ENCODE measurements at regions not wholly inside any gene's neighbourhood (a gene's known extent, or its start where the extent isn't known, plus 50 kb on each side); places are given as distances from the start of the nearest gene placed in this dataset.

- Histone ChIP-seq H3K27me3 (no peaks in the 10 kb centered on the region), H3K9ac (no peak overlapping the region), H3K27ac (no peak overlapping the region), H4K20me1 (ENCODE audit: low read depth) (peaks cover 8% of the 10 kb centered on the region), H3K79me2 (ENCODE audit: low read depth) (no peaks in the 10 kb centered on the region), H3K4me2 (no peak overlapping the region), H3F3A (ENCODE audit: low read depth) (peaks cover 12% of the 10 kb centered on the region), H3K4me1 (peaks cover 47% of the 10 kb centered on the region), H3K36me3 (no peaks in the 10 kb centered on the region), H2AFZ (replicated peaks) (no peak overlapping the region), H3K9me3 (ENCODE audit: low read depth) (no peaks in the 10 kb centered on the region), H3K4me3 (no peak overlapping the region)
- Mint-ChIP-seq H3K27ac (peak overlapping the region; percentile 46), H3K27me3 (ENCODE audit: insufficient read depth, low read depth) (peaks cover 13% of the 10 kb centered on the region), H3K4me3 (no peak overlapping the region), H3K36me3 (no peaks in the 10 kb centered on the region), H3K9me3 (no peaks in the 10 kb centered on the region), H3K4me1 (peaks cover 49% of the 10 kb centered on the region)
- DNase-seq (ENCODE audit: low spot score), result no peak
- TF ChIP-seq CTCF (IDR thresholded peaks at IDR 0.05) (no peak), EZH2 (IDR thresholded peaks at IDR 0.05) (no peak)
Observed at GRCh38 chr11:70498976-70499801, 100.9 kb downstream of the CTTN start.

GRCh38 chr11:70500076-70500847 lies 101.9 kb downstream of the CTTN start:
- Histone ChIP-seq H3F3A (ENCODE audit: low read depth) (peaks cover 12% of the 10 kb centered on the region), H4K20me1 (ENCODE audit: low read depth) (peaks cover 12% of the 10 kb centered on the region), H3K4me1 (peaks cover 53% of the 10 kb centered on the region), H3K36me3 (no peaks in the 10 kb centered on the region), H3K4me3 (no peak overlapping the region), H3K27me3 (no peaks in the 10 kb centered on the region), H2AFZ (replicated peaks) (no peak overlapping the region), H3K4me2 (no peak overlapping the region), H3K79me2 (ENCODE audit: low read depth) (no peaks in the 10 kb centered on the region), H3K27ac (no peak overlapping the region), H3K9me3 (ENCODE audit: low read depth) (no peaks in the 10 kb centered on the region), H3K9ac (no peak overlapping the region)
- Mint-ChIP-seq H3K4me3 (no peak overlapping the region), H3K36me3 (no peaks in the 10 kb centered on the region), H3K9me3 (no peaks in the 10 kb centered on the region), H3K4me1 (peaks cover 54% of the 10 kb centered on the region), H3K27ac (peak overlapping the region; percentile 46), H3K27me3 (ENCODE audit: insufficient read depth, low read depth) (peaks cover 9% of the 10 kb centered on the region)
- TF ChIP-seq CTCF (IDR thresholded peaks at IDR 0.05) (no peak), EZH2 (IDR thresholded peaks at IDR 0.05) (no peak), EZH2phosphoT487 (IDR thresholded peaks at IDR 0.05) (no peak)
- no peak for DNase-seq (ENCODE audit: low spot score)

- TF ChIP-seq EZH2phosphoT487 (IDR thresholded peaks at IDR 0.05), result no peak
- TF ChIP-seq CTCF (IDR thresholded peaks at IDR 0.05), result no peak
- no peak for TF ChIP-seq EZH2 (IDR thresholded peaks at IDR 0.05)
Observed at GRCh38 chr11:70501051-70501901, 102.9 kb downstream of the CTTN start.

More at GRCh38 chr11:70501051-70501901, 102.9 kb downstream of the CTTN start:
- Mint-ChIP-seq H3K4me1 (peaks cover 54% of the 10 kb centered on the region), H3K27me3 (ENCODE audit: insufficient read depth, low read depth) (peaks cover 9% of the 10 kb centered on the region), H3K9me3 (no peaks in the 10 kb centered on the region), H3K27ac (peak overlapping the region; percentile 91), H3K36me3 (no peaks in the 10 kb centered on the region), H3K4me3 (no peak overlapping the region)
- Histone ChIP-seq H3K4me3 (no peak overlapping the region), H3K4me2 (no peak overlapping the region), H3K27me3 (no peaks in the 10 kb centered on the region), H3K36me3 (no peaks in the 10 kb centered on the region), H2AFZ (replicated peaks) (no peak overlapping the region), H3K9me3 (ENCODE audit: low read depth) (no peaks in the 10 kb centered on the region), H3K4me1 (peaks cover 53% of the 10 kb centered on the region), H3F3A (ENCODE audit: low read depth) (peaks cover 12% of the 10 kb centered on the region), H3K79me2 (ENCODE audit: low read depth) (no peaks in the 10 kb centered on the region), H3K9ac (no peak overlapping the region), H3K27ac (no peak overlapping the region), H4K20me1 (ENCODE audit: low read depth) (peaks cover 12% of the 10 kb centered on the region)
- DNase-seq (ENCODE audit: low spot score), result no peak

All from neural progenitor cell (in vitro differentiated cells).